ENCODE measurements at regions not wholly inside any gene's neighbourhood (a gene's known extent, or its start where the extent isn't known, plus 50 kb on each side); places are given as distances from the start of the nearest gene placed in this dataset.

GRCh38 chr3:194866236-194866635, 180.6 kb downstream of the FAM43A start:
- no peak for TF ChIP-seq EZH2phosphoT487 (IDR thresholded peaks at IDR 0.05; ENCODE audit: unreplicated experiment)
- TF ChIP-seq REST (IDR thresholded peaks at IDR 0.05; ENCODE audit: unreplicated experiment), result no peak
- TF ChIP-seq, protein P1, sequence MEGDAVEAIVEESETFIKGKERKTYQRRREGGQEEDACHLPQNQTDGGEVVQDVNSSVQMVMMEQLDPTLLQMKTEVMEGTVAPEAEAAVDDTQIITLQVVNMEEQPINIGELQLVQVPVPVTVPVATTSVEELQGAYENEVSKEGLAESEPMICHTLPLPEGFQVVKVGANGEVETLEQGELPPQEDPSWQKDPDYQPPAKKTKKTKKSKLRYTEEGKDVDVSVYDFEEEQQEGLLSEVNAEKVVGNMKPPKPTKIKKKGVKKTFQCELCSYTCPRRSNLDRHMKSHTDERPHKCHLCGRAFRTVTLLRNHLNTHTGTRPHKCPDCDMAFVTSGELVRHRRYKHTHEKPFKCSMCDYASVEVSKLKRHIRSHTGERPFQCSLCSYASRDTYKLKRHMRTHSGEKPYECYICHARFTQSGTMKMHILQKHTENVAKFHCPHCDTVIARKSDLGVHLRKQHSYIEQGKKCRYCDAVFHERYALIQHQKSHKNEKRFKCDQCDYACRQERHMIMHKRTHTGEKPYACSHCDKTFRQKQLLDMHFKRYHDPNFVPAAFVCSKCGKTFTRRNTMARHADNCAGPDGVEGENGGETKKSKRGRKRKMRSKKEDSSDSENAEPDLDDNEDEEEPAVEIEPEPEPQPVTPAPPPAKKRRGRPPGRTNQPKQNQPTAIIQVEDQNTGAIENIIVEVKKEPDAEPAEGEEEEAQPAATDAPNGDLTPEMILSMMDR (conservative IDR thresholded peaks at IDR 0.05; ENCODE audit: low read depth in 2 of 2), result no peak
- TF ChIP-seq POLR2AphosphoS5 (IDR thresholded peaks at IDR 0.05; ENCODE audit: low read depth), result no peak
- TF ChIP-seq EZH2 (IDR thresholded peaks at IDR 0.05; ENCODE audit: low read depth, unreplicated experiment), result no peak
- TF ChIP-seq ZNF114 (CRISPR knock-in tag; IDR thresholded peaks at IDR 0.05), result no peak
- TF ChIP-seq ZNF462 (CRISPR knock-in tag; IDR thresholded peaks at IDR 0.05), result no peak
- TF ChIP-seq CREB1 (CRISPR knock-in tag; IDR thresholded peaks at IDR 0.05; ENCODE audit: low read depth), result no peak
- TF ChIP-seq ETS1 (IDR thresholded peaks at IDR 0.05), result no peak
- no peak for TF ChIP-seq STAT1 (IDR thresholded peaks at IDR 0.05; ENCODE audit: unreplicated experiment)
- TF ChIP-seq JUNB (IDR thresholded peaks at IDR 0.05; ENCODE audit: unreplicated experiment), result no peak
- TF ChIP-seq ZNF331 (CRISPR knock-in tag; IDR thresholded peaks at IDR 0.05; ENCODE audit: low read depth), result no peak
- TF ChIP-seq NANOG (IDR thresholded peaks at IDR 0.05; ENCODE audit: borderline replicate concordance), result no peak

Measured in GM23338 (cell line).